Posterior vena cava (tissue), 2 donors: ENCODE measurements at regions not wholly inside any gene's neighbourhood (a gene's known extent, or its start where the extent isn't known, plus 50 kb on each side); places are given as distances from the start of the nearest gene placed in this dataset.

ENCODE experiments used
- DNase-seq: peaks from one replicate; pipeline ENCODE4 v3.0.0-alpha.2; 2020; ENCODE audit warnings: low spot score
- intact Hi-C, 2 donors: fragments of 100-400 bp; cut with DNase I; formaldehyde crosslinking; loops; one replicate each; pipeline versions ENCODE4 v1.14.1 to v1.14.2; 2022 to 2023
- donor health status: DM: yes; HTN: yes; CAD: no.
- donor health status: DM: yes; HTN: yes; CAD: no.

DNA sequence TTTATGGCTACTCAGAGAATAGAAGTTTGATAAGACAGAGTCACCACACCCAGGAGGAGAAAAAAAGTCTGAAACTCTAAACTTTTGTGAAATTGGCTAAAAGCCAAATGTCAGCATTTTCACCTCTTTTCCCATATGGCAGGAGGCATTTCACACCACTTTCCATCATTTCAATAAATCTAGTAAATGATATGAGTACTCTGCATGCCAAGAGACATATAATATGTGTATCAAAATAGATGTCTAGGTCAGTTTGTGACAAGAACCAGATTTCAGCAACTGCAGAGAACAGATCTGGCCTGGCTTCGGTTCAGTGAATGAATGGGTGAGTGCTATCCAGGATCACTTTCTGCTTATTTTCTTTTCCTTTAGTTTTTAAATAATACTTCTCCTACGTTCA, 470.8 kb downstream of the ENC1 start:
- DNase-seq = no peak
- intact Hi-C loops = no loop called here

- no peak for DNase-seq
- intact Hi-C loops = no loop called here
Observed at GRCh38 chr5:74167930-74168315, 472.6 kb downstream of the ENC1 start.

GRCh38 chr5:74167206-74167929, 473.2 kb downstream of the ENC1 start:
- DNase-seq = no peak
- intact Hi-C loops = no loop called here

GRCh38 chr5:74166064-74166463, 474.5 kb downstream of the ENC1 start:
- DNase-seq = no peak
- intact Hi-C loops = no loop called here

DNA sequence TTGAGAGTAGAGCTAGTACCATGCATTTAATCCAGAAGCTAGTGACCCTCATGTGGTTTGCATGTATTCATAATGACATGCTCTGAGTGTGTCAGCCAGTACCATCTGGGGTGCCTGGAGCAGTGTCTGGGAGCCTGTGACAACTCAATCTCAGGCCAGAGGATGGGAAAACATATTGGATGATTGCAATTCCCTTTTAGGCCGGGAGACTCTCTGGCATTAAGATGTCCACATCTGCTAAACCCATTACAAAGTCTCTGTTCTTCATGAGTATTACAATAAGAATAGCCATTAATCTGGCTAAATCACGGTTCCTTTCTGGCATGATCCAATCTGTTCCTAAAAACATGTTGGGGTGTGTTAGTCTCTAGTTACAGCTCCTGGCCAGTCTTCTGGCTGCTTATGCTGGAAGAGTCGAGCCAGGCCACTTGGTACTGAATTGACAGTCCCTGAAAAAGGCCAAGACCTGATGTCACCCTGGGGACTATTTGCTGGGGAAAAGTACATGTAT, 475.7 kb downstream of the ENC1 start:
- no peak for DNase-seq
- intact Hi-C loops = no loop called here

DNA sequence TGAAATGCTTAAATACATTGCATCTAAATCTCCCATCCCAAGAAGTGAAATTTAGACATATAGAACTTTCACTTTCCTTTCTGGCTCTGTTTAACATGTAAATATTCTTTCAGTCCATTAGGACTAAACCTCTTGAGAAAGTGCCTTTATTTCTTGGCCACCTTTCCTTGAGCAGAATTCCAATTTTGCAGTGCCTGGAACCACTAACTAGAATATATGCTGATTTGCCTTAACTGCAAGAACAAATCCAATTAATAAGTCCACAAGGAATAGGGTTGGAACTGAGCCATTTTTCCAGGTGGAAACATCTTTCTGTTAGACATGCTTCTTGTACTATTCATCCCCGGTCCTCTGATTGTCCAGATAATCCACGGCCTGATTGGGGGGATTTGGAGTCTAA, 478.0 kb downstream of the ENC1 start:
- DNase-seq = no peak
- intact Hi-C loops = no loop called here

DNA sequence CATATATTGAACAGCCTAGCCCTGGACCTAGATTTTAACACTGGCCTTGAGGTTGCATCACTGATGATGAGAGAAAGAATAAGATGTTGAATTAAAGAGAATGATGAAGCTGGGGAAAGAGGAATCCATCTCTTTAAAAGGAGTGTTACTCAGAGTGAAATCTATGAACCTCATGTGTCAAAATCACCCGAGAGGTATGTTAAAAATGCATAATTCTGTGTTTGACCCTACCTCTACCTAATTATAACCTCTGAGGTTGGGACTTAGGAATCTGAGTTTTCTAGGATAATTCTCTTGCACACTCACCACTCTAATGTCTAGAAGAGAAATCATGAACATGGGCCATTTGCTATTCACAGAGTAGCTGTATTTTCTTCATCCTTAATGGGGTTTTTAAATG, 479.4 kb downstream of the ENC1 start:
- intact Hi-C loops = no loop called here
- no peak for DNase-seq

- no peak for DNase-seq
- intact Hi-C loops = no loop called here
Observed at GRCh38 chr5:74156728-74157383, 483.7 kb downstream of the ENC1 start.

DNA sequence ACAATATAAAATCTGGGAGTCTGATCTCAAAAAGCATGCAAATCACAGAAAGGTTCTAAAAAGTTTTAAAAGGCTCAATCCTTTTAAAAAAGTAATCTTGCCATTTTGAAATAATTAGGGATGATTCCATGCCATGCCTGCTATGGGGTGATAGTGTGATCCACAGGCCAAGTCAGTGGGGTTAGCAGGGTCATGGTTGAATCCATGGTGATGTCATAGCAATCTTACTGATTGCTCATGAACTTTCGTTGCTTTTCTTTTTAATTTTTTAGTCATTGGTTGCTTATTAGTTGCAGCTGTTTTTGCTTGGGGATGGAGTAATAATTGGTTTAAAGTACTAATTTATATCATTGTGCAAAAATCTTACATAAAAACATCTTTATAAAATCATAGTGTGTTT, 485.0 kb downstream of the ENC1 start:
- intact Hi-C loops = no loop called here
- DNase-seq = no peak

DNA sequence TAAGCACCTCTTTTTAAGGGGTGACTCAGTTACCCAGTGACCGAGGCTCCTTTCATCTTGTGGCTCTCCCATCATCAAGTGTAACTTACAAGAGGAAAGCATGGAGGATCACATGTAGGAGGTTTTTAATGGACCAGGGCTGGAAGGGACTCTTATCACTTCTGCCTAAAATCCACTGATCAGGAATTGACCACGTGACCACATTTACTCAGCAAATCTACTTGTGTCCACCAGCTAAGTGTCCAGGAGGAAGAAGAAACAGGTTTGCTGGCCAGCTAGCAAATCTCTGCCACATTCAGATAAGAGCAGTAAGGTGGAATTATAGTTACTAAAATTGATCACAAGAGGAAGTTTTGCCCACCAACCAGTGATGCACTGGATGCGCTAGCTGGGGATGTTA, 486.0 kb downstream of the ENC1 start:
- intact Hi-C loops = no loop called here
- DNase-seq = no peak

- DNase-seq = no peak
- intact Hi-C loops = no loop called here
Observed at GRCh38 chr5:74153255-74153790, 487.2 kb downstream of the ENC1 start.

DNA sequence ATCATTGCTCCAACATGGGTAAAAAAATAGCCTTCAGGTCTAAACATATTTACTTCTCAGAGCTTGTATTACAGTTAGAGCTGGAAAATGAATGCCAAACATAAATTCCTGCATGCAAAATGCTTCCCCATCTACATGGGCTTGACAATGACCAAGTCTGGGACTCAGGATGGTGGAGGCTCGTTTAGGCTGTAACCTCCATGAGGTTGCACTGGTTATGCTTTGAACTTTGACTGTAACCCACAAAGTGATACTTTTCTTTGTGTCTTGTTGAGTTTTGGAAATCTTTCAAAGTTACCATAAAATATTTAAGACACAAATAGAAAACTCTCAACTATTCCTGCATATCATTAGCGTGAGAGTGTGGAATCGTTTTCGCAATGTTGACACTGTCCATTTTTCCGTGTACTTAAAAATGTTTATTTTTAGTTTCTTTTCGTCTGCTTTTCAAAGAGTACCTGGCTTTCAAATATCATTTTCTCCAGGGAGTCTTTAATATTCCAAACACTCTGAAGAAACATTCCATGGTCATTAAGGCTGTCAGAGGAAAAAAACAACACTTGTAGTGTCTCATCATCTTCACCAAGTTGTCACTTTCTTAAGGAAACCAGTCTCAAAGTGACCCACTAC, 487.8 kb downstream of the ENC1 start:
- no peak for DNase-seq
- intact Hi-C loops = no loop called here

- intact Hi-C loops = no loop called here
- no peak for DNase-seq
Observed at GRCh38 chr5:74152136-74152535, 488.4 kb downstream of the ENC1 start.

DNA sequence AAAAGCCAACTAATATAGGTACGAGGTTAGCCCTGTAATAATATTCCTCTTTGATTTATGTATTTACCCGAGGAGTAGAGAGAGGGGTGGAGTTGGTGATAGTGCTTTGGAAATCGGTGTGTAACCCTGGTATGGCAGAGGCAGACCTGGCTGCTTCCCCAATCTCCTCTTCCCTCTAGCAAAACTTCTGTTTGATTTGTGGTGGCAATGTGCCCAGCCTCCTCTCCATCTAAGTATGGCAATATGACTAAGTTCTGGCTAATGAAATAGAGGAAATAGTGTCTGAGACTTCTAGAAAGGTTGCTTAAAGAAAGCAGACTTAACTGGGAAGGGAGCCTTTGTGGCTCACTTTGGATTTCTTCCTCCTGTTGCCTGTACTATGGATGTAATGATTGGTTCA, 491.1 kb downstream of the ENC1 start:
- no peak for DNase-seq
- intact Hi-C loops = no loop called here

DNA sequence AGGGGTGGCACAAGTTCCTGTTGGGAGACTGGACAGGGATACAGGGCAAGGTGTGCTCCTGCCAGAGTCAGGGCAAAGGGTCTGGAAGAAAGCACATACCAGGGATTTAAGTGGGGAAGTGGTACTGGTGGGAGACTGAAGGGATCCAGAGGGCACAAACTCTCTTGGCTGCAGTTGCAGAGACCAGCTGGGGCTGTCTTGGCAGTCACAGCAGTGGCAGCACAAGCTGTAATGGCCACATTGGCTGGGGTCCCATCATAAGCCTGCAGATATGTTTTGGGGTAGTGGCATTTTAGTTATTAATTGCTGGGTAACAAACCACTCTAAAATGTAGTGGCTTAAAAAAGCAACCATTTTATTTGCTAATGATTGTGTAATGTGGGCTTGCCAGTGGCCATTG, 492.2 kb downstream of the ENC1 start:
- intact Hi-C loops = no loop called here
- DNase-seq = no peak

- intact Hi-C loops = no loop called here
Observed at GRCh38 chr5:74146796-74147195, 493.7 kb downstream of the ENC1 start.

DNA sequence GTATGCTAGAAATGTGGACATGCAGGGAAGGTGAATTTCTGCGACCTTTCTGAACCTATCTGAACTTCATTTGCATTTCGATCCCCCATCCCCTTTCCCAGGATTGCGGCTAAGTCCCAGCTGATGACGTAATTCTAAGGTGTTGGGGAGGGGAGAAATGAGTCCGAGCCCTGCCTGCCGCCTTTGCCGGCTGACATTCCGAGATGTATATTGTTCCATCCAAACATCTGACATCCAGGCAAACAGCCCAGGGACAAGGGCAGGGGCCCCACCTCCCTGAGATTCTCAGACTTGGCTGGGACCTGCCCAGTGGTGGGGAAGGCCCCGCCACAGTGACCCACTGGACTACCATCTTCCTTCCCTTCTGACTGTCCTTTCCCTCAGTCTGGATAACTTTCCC, 494.6 kb downstream of the ENC1 start:
- DNase-seq = no peak
- intact Hi-C loops = loop anchor here in 1 of 2 donors (1.0 kb wide), 1 partner anchor 39 kb away; no protein-coding TSS in a partner anchor

More at GRCh38 chr5:74146796-74147195, 493.7 kb downstream of the ENC1 start:
- DNase-seq = no peak

GRCh38 chr5:74143721-74144330, 496.7 kb downstream of the ENC1 start:
- intact Hi-C loops = no loop called here
- DNase-seq = no peak

- intact Hi-C loops = no loop called here
- DNase-seq = no peak
Observed at GRCh38 chr5:74143151-74143550, 497.4 kb downstream of the ENC1 start.

DNA sequence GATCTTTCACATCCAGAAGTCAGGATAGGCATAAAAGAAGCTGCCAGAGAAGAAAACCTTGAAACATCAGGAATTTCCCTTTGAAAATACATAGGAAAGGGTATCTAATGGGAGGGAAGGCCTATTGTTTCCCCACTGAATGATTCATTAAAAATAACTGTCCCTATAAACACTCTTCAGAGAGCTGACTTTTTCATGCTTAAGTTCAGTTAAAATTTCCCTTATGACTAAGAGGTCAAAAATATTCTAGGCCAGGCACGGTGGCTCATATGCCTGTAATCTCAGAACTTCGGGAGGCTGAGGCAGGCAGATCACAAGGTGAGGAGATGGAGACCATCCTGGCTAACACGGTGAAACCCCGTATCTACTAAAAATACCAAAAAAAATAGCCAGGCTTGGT, 499.5 kb downstream of the ENC1 start:
- intact Hi-C loops = no loop called here
- DNase-seq = no peak
